ENCODE measurements at regions not wholly inside any gene's neighbourhood (a gene's known extent, or its start where the extent isn't known, plus 50 kb on each side); places are given as distances from the start of the nearest gene placed in this dataset.

DNA sequence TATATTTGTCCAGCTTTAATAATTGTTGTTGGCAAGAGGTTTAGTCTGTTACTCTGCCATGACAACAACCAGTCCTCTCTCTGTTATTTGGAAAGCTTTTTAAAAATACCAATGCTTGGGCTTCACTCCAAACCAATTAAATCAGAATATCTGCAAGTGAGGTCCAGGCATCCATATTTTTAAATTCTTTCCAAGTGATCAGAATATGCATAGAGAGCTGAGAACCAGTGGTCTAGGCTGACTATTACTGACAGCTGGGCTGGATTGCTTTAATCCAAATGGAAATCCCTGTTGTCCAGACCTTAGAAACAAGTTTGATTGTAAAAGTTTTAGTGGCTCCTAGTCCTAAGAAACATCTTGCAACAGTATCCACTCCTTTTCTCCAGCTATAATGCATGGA is 1059.7 kb upstream of the ACVR2A start:
- TF ChIP-seq ZNF677 (tag by site-specific recombination; IDR thresholded peaks at IDR 0.05) (no peak), ZNF311 (tag by site-specific recombination; IDR thresholded peaks at IDR 0.05; ENCODE audit: borderline replicate concordance) (no peak), PBX3 (CRISPR knock-in tag; IDR thresholded peaks at IDR 0.05) (no peak), ZSCAN23 (tag by site-specific recombination; IDR thresholded peaks at IDR 0.05) (no peak)
- TF ChIP-seq, protein P1, sequence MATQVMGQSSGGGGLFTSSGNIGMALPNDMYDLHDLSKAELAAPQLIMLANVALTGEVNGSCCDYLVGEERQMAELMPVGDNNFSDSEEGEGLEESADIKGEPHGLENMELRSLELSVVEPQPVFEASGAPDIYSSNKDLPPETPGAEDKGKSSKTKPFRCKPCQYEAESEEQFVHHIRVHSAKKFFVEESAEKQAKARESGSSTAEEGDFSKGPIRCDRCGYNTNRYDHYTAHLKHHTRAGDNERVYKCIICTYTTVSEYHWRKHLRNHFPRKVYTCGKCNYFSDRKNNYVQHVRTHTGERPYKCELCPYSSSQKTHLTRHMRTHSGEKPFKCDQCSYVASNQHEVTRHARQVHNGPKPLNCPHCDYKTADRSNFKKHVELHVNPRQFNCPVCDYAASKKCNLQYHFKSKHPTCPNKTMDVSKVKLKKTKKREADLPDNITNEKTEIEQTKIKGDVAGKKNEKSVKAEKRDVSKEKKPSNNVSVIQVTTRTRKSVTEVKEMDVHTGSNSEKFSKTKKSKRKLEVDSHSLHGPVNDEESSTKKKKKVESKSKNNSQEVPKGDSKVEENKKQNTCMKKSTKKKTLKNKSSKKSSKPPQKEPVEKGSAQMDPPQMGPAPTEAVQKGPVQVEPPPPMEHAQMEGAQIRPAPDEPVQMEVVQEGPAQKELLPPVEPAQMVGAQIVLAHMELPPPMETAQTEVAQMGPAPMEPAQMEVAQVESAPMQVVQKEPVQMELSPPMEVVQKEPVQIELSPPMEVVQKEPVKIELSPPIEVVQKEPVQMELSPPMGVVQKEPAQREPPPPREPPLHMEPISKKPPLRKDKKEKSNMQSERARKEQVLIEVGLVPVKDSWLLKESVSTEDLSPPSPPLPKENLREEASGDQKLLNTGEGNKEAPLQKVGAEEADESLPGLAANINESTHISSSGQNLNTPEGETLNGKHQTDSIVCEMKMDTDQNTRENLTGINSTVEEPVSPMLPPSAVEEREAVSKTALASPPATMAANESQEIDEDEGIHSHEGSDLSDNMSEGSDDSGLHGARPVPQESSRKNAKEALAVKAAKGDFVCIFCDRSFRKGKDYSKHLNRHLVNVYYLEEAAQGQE (tag by site-specific recombination; IDR thresholded peaks at IDR 0.05) = no peak

Measured in HEK293 (cell line).